SIG-M5 treated with dmso at 0.1 percent for 504 hours (cell line): ENCODE measurements at regions not wholly inside any gene's neighbourhood (a gene's known extent, or its start where the extent isn't known, plus 50 kb on each side); places are given as distances from the start of the nearest gene placed in this dataset.
"Not testable (repeated sequence)": the region's sequence is repeated elsewhere in the genome, so short reads cannot be mapped to it uniquely, and the experiment has no call there.

ENCODE experiments used
- DNase-seq: peaks from one replicate; lab custom pipeline; 2025; ENCODE audit not compliant: unreplicated experiment; lab: John Stamatoyannopoulos, UW

DNA sequence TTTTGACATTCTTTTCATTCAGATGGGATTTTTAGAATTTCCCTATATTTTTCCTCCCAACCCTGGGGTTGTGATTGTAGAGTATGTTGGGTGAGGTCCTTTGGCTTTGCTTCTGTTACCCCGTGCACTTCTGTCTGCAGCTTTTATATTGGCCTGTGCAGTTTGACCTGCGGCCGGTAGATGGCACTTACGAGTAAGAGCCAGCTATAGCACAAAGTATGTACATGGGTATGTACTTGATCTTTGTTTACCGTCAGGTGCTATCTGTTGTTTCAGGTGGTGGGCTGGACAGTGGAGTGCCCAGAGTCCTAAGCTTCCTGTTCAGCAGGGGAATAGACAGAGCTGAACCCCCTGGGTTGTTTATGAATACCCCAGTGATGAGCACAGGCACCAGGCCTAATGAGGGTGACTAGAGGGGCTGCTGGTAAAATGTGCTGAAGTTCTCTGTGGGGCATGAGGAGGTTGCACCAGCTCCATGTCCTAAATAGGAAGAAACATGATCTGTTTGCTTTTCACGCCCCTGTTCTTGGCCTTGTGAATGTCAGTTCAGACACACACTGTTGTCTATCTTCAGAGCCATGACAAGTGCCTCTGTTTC is 58.9 kb upstream of the THUMPD2 start:
- peak; percentile 33 for DNase-seq

DNA sequence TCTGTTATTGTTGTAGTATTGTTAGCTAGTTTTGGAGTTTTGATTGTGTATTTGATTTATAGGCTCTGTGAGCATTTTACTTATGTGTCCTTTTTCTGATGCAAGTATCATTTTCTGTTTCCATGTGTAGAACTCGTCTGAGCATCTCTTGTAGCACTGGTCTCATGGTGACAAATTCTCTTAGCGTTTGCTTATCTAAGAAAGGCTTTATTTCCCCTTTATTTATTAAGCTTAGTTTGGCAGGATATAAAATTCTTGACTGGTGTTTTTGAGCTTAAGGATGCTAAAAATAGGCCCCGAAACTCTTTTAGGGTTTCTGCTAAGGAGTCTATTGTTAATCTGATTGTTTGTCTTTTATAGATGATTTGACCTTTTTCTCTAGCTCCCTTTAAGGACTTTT is 57.6 kb upstream of the THUMPD2 start:
- DNase-seq: no peak

DNA sequence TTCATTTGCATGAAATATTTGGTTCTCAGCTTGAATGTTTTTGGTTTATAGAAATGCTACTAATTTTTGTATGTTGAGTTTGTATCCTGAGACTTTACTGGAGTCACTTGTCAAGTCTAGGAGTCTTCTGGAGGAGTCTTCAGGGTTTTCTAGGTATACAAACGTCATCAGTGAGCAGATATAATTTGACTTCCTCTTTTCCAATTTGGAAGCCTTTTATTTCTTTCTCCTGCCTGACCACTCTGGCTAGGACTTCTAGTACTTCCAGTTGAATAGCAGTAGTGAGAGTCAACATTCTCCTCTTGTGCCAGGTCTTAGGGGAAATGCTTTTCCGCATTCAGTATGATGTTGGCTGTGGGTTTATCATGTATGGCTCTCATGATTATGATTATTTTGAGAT is 55.4 kb upstream of the THUMPD2 start:
- no peak for DNase-seq

DNA sequence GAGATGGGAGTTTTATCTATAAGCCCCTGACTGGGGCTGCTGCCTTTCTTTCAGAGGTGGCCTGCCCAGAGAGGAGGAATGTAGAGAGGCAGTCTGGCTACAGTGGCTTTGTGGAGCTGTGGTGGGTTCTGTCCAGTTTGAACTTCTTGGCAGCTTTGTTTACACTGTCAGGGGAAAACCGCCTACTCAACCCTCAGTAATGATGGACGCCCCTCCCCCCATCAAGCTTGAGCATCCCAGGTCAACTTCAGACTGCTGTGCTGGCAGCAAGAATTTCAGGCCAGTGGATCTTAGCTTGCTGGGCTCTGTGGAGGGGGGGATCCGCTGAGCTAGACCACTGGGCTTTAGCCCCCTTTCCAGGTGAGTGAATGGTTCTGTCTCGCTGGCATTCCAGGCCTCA is 51.6 kb upstream of the THUMPD2 start:
- not testable (repeated sequence) for DNase-seq
